ENCODE measurements at regions not wholly inside any gene's neighbourhood (a gene's known extent, or its start where the extent isn't known, plus 50 kb on each side); places are given as distances from the start of the nearest gene placed in this dataset.

- no peak for DNase-seq (ENCODE audit: extremely low read depth in 1 of 11, low read depth in 9 of 11, low spot score in 4 of 11)
Measured at GRCh38 chr10:92789067-92789466, 59.3 kb upstream of the EXOC6 start.

- DNase-seq (ENCODE audit: extremely low read depth in 1 of 11, low read depth in 9 of 11, low spot score in 4 of 11), result no peak
Measured at GRCh38 chr10:92789786-92790185, 58.5 kb upstream of the EXOC6 start.

DNA sequence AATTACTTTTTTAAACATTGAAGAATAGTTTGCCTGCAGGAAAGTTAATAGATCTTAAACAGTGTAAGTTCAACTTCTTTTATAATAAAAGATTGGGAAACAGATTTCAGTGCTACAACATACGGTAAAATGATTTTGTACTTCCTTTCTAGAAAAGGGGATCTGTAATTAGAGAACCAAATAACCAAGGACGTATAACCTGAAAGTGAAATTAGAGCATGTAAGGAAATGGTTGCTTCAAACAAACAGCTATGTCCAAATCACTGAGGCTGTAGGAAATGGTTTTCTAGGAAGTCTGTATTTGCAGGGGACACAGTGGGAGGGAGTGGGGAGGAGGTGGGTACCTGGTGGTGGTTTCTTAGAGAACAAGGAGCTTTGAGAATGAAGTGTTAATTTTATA is 57.9 kb upstream of the EXOC6 start:
- DNase-seq (ENCODE audit: extremely low read depth in 1 of 11, low read depth in 9 of 11, low spot score in 4 of 11), result no peak

DNA sequence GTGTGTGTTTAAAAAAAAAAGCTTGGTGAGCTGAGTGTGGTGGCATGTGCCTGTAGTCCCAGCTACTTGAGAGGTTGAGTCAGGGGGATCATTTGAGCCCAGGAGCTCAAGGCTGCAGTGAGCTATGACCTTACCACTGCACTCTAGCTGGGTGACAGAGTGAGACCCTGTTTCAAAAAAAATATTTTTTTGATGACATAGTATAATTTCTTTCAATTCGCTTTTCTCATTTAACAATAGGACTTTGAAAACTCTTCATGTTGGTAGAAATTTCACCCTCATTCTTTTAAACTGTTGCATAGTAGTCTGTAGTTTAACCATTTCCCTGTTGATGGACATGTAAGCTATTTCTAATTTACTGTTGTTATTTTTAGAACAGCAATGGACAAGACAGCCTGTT is 55.7 kb upstream of the EXOC6 start:
- DNase-seq (ENCODE audit: extremely low read depth in 1 of 11, low read depth in 9 of 11, low spot score in 4 of 11), result no peak

Data from renal cortex interstitium (tissue), 11 donors.